Esophagus squamous epithelium (tissue), 5 donors: ENCODE measurements at regions not wholly inside any gene's neighbourhood (a gene's known extent, or its start where the extent isn't known, plus 50 kb on each side); places are given as distances from the start of the nearest gene placed in this dataset.

ENCODE experiments used
- DNase-seq: peaks from one replicate; lab custom pipeline; 2025; lab: John Stamatoyannopoulos, UW
- H3K27ac ChIP-seq, 4 donors: fragments of 200-600 bp; sonication (generic); one replicate each; pipeline ENCODE4 v1.5.1; 2016 to 2019; ENCODE audit warnings: mild to moderate bottlenecking in 1 of 4
- H3K27me3 ChIP-seq, 4 donors: fragments of 200-600 bp; sonication (generic); 1 replicate in 3 of 4; 2 replicates in 1 of 4; pipeline versions ENCODE4 v1.5.1 to v1.6.0; 2017 to 2021; ENCODE audit warnings: antibody characterized with exemption in 1 of 4
- H3K36me3 ChIP-seq, 3 donors: fragments of 200-600 bp; sonication (generic); one replicate each; pipeline ENCODE4 v1.5.1; 2016 to 2019
- H3K4me1 ChIP-seq, 3 donors: fragments of 200-600 bp; sonication (generic); one replicate each; pipeline ENCODE4 v1.5.1; 2017 to 2019
- H3K4me3 ChIP-seq, 4 donors: fragments of 200-600 bp; sonication (generic); 1 replicate in 3 of 4; 2 replicates in 1 of 4; pipeline ENCODE4 v1.5.1; 2016 to 2019; ENCODE audit warnings: mild to moderate bottlenecking in 2 of 4, moderate library complexity in 1 of 4
- H3K9me3 ChIP-seq, 3 donors: fragments of 200-600 bp; sonication (generic); one replicate each; pipeline ENCODE4 v1.5.1; 2016 to 2019
- CTCF ChIP-seq, 6 experiments: fragments of 450-650 bp in 4 of 6; fragments of 200-600 bp in 2 of 6; sonication (generic) in 2 of 6; IDR thresholded peaks; one replicate each; pipeline ENCODE4 v1.5.1; 2016 to 2019; ENCODE audit warnings: antibody characterized with exemption in 6 of 6, mild to moderate bottlenecking in 4 of 6, moderate library complexity in 4 of 6
- POLR2A ChIP-seq, 4 donors: fragments of 450-650 bp; IDR thresholded peaks; one replicate each; pipeline ENCODE4 v1.6.1; 2017; ENCODE audit warnings: antibody characterized with exemption in 4 of 4, mild to moderate bottlenecking in 4 of 4, moderate library complexity in 3 of 4
- WGBS, 2 donors: methylation state at CpG; one replicate each; pipeline ENCODE4 v1.1.5; 2018; 5-methylcytosine and 5-hydroxymethylcytosine counted together
- intact Hi-C: fragments of 100-400 bp; cut with DNase I; formaldehyde crosslinking; loops from one replicate; pipeline ENCODE4 v1.15.0; 2022
- donor health status: DM: yes; HTN: yes; CAD: no.

- no peaks in the 10 kb centered on the region for H3K36me3 ChIP-seq
- 67 to 74% methylated on average over 3 of the region's 3 CpGs for WGBS, 2 donors
- H3K4me1 ChIP-seq = no peaks in the 10 kb centered on the region
- H3K27me3 ChIP-seq = no peaks in the 10 kb centered on the region
- TF ChIP-seq CTCF (IDR thresholded peaks at IDR 0.05) = no peak
- TF ChIP-seq POLR2A (IDR thresholded peaks at IDR 0.05) = no peak
- no peak overlapping the region for H3K27ac ChIP-seq
- H3K9me3 ChIP-seq = peaks cover 0 to 11% (median 0%) of the 10 kb centered on the region in 3 donors
- DNase-seq = no peak
- intact Hi-C loops = no loop called here
- H3K4me3 ChIP-seq = no peak overlapping the region
Observed at GRCh38 chr18:73164430-73164829, 296.6 kb upstream of the NETO1 start.

DNA sequence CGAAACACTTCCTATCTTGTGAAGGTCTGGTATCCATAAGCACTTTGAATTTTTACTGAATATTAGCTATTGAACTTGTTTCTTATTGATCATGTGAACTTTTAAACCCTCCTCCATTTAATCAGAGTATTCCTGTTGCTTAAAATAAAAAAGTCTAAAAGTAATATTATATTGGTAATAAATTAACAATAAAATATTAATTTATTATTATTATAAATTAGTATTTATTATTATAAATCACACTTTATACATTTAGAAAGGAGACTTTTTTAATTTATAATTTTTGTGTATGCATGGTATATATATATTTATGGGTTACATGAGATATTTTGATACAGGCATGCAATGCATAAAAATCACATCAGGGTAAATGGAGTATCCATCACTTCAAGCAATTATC is 295.4 kb upstream of the NETO1 start:
- Histone ChIP-seq H3K36me3 (no peaks in the 10 kb centered on the region), H3K4me1 (no peaks in the 10 kb centered on the region), H3K4me3 (no peak overlapping the region), H3K27me3 (no peaks in the 10 kb centered on the region), H3K9me3 (peaks cover 0 to 11% (median 0%) of the 10 kb centered on the region in 3 donors), H3K27ac (no peak overlapping the region)
- no peak for TF ChIP-seq CTCF (IDR thresholded peaks at IDR 0.05)
- no peak for TF ChIP-seq POLR2A (IDR thresholded peaks at IDR 0.05)
- intact Hi-C loops = no loop called here
- 31 to 64% methylated on average over 1 of the region's 1 CpG for whole genome bisulfite sequencing, 2 donors
- DNase-seq = no peak

DNA sequence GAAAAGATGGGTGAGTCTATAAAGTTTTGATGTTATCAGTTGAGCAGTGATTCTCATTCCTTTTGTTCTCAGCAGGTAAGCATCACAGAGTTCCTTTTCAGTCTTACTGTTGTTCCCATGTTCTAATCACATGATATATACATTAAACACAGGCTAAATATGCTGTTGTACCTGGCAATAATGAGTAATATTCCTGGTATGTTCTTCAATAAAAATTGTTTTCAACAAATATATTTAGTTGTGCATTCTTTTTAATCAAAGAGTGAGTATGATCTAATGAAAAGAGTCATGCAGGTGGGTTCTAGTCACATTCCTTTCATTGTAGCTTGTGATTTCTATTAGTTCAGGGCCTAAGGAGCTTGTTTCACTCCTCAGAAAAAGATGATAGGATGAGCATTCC is 288.3 kb upstream of the NETO1 start:
- no peaks in the 10 kb centered on the region for H3K36me3 ChIP-seq
- H3K4me3 ChIP-seq = no peak overlapping the region
- intact Hi-C loops = no loop called here
- H3K27me3 ChIP-seq = no peaks in the 10 kb centered on the region
- H3K9me3 ChIP-seq = peaks cover 0 to 16% (median 0%) of the 10 kb centered on the region in 3 donors
- DNase-seq = no peak
- no peaks in the 10 kb centered on the region for H3K4me1 ChIP-seq
- TF ChIP-seq CTCF (IDR thresholded peaks at IDR 0.05) = no peak
- TF ChIP-seq POLR2A (IDR thresholded peaks at IDR 0.05) = no peak
- no peak overlapping the region for H3K27ac ChIP-seq

- H3K9me3 ChIP-seq = peaks cover 0 to 16% (median 0%) of the 10 kb centered on the region in 3 donors
- H3K27ac ChIP-seq = no peak overlapping the region
- no peak for TF ChIP-seq CTCF (IDR thresholded peaks at IDR 0.05)
- no peak for TF ChIP-seq POLR2A (IDR thresholded peaks at IDR 0.05)
- WGBS, 2 donors = 32 to 50% methylated on average over 2 of the region's 2 CpGs
- H3K4me3 ChIP-seq = no peak overlapping the region
- H3K36me3 ChIP-seq = no peaks in the 10 kb centered on the region
- no peaks in the 10 kb centered on the region for H3K27me3 ChIP-seq
- DNase-seq = no peak
- intact Hi-C loops = no loop called here
- H3K4me1 ChIP-seq = no peaks in the 10 kb centered on the region
Observed at GRCh38 chr18:73153271-73153670, 285.5 kb upstream of the NETO1 start.

DNA sequence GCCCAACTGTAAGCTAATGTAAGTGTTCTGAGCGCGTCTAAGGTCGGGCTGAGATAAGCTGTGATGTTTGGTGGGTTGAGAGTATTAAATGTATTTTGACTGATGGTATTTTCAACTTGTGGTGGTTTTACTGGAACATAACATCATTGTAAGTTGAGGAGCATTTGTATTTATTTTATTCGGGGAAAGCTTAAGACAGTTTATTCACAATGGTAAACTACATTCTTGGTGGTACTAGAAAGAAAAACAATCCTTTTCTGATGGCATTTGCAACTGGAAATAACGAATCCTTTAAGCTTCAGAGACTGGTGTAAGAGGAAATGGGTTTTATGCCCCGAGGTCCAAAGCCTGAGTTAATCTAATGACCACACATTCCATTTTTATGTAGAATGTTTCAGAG is 283.3 kb upstream of the NETO1 start:
- Histone ChIP-seq H3K27me3 (no peaks in the 10 kb centered on the region), H3K36me3 (no peaks in the 10 kb centered on the region), H3K27ac (no peak overlapping the region), H3K4me1 (no peaks in the 10 kb centered on the region), H3K9me3 (peaks cover 0 to 16% (median 0%) of the 10 kb centered on the region in 3 donors), H3K4me3 (no peak overlapping the region)
- WGBS, 2 donors = 51 to 62% methylated on average over 6 of the region's 6 CpGs
- intact Hi-C loops = no loop called here
- DNase-seq = no peak
- TF ChIP-seq CTCF (IDR thresholded peaks at IDR 0.05) (no peak), POLR2A (IDR thresholded peaks at IDR 0.05) (no peak)
